Caco-2 (cell line): ENCODE measurements at regions not wholly inside any gene's neighbourhood (a gene's known extent, or its start where the extent isn't known, plus 50 kb on each side); places are given as distances from the start of the nearest gene placed in this dataset.

ENCODE experiments used
- BruUV-seq: library from RNA; stranded (reverse); fragments of 400-500 nt; replicated peaks from 2 replicates; lab custom pipeline; 2021; lab: Mats Ljungman, UMichigan
- CTCF ChIA-PET: fragments of 300-600 bp; sonication (Branson Sonifier 250); formaldehyde crosslinking; loops from one replicate; lab custom pipeline; 2022; ENCODE audit warnings: antibody characterized with exemption; lab: Charles Lee
- POLR2A ChIA-PET: fragments of 300-600 bp; sonication (Branson Sonifier 250); formaldehyde crosslinking; loops from one replicate; lab custom pipeline; 2022; ENCODE audit warnings: antibody characterized with exemption; lab: Charles Lee
- DNase-seq, 2 experiments: peaks; one replicate each; pipeline versions ENCODE4 v3.0.0 to v3.0.0-alpha.2; 2020 to 2022
- H3K27me3 ChIP-seq: replicated peaks from 2 replicates; pipeline ENCODE4 v1.6.0; 2011; ENCODE audit warnings: low read length; ENCODE audit not compliant: control insufficient read depth, insufficient read depth
- H3K36me3 ChIP-seq: 2 replicates; pipeline ENCODE4 v1.5.1; 2011; ENCODE audit warnings: low read length; ENCODE audit not compliant: control insufficient read depth, insufficient read depth
- H3K4me1 ChIP-seq: fragments of 250-450 bp; sonication (Bioruptor Pico); 2 replicates; pipeline ENCODE4 v1.5.1; 2020; ENCODE audit warnings: mild to moderate bottlenecking
- H3K4me3 ChIP-seq: 2 replicates; pipeline ENCODE4 v1.5.1; 2011; ENCODE audit warnings: low read depth, mild to moderate bottlenecking, control low read depth, low read length
- H3K9me3 ChIP-seq: fragments of 250-450 bp; sonication (Bioruptor Pico); 2 replicates; pipeline ENCODE4 v1.5.1; 2020; ENCODE audit warnings: mild to moderate bottlenecking, moderate library complexity
- H3K27ac Mint-ChIP-seq: one replicate; pipeline ENCODE4 v1.8.0; 2022; ENCODE audit warnings: mixed read lengths; ENCODE audit not compliant: unreplicated experiment
- H3K27me3 Mint-ChIP-seq: one replicate; pipeline ENCODE4 v1.8.0; 2022; ENCODE audit warnings: mixed read lengths; ENCODE audit not compliant: insufficient read depth, unreplicated experiment
- H3K36me3 Mint-ChIP-seq: one replicate; pipeline ENCODE4 v1.8.0; 2022; ENCODE audit warnings: mild to moderate bottlenecking, mixed read lengths; ENCODE audit not compliant: insufficient read depth, unreplicated experiment
- H3K4me1 Mint-ChIP-seq: one replicate; pipeline ENCODE4 v1.8.0; 2022; ENCODE audit warnings: low read depth, mixed read lengths; ENCODE audit not compliant: unreplicated experiment
- H3K4me3 Mint-ChIP-seq: one replicate; pipeline ENCODE4 v1.8.0; 2022; ENCODE audit warnings: mild to moderate bottlenecking, moderate library complexity, mixed read lengths; ENCODE audit not compliant: unreplicated experiment
- H3K9me3 Mint-ChIP-seq: one replicate; pipeline ENCODE4 v1.8.0; 2022; ENCODE audit warnings: mixed read lengths; ENCODE audit not compliant: unreplicated experiment
- CTCF ChIP-seq, 2 experiments: fragments of 200-600 bp in 1 of 2; IDR thresholded peaks; 1 replicate in 1 of 2; 2 replicates in 1 of 2; pipeline versions ENCODE4 v1.5.1 to v1.8.0; 2011 to 2022; ENCODE audit warnings: antibody characterized with exemption in 1 of 2, control low read depth in 1 of 2, inconsistent platforms in 1 of 2, low read depth in 1 of 2, low read length in 1 of 2, mild to moderate bottlenecking in 1 of 2, moderate library complexity in 1 of 2; ENCODE audit not compliant: insufficient read depth in 1 of 2, severe bottlenecking in 1 of 2, unreplicated experiment in 1 of 2
- intact Hi-C: fragments of 100-400 bp; cut with micrococcal nuclease; formaldehyde crosslinking; loops from one replicate; pipeline ENCODE4 v1.10.0; 2022; ENCODE audit not compliant: unreplicated experiment

- no peaks in the 10 kb centered on the region for H3K27me3 Mint-ChIP-seq
- TF ChIP-seq CTCF (IDR thresholded peaks at IDR 0.05; ENCODE audit: insufficient read depth in 1 of 2, low read depth in 1 of 2, low read length in 1 of 2, severe bottlenecking in 1 of 2, unreplicated experiment in 1 of 2), result no peak
- no peak for DNase-seq
- intact Hi-C loops, result no loop called here
- H3K36me3 Mint-ChIP-seq, result no peaks in the 10 kb centered on the region
- H3K27me3 ChIP-seq, result no peaks in the 10 kb centered on the region
- no peaks in the 10 kb centered on the region for H3K4me1 Mint-ChIP-seq
- POLR2A ChIA-PET, result no interaction called here
- H3K27ac Mint-ChIP-seq, result no peak overlapping the region
- no peaks in the 10 kb centered on the region for H3K9me3 ChIP-seq
- CTCF ChIA-PET, result no interaction called here
- H3K4me3 ChIP-seq, result no peak overlapping the region
- H3K4me3 Mint-ChIP-seq, result no peak overlapping the region
- no peaks in the 10 kb centered on the region for H3K4me1 ChIP-seq
- no peaks in the 10 kb centered on the region for H3K9me3 Mint-ChIP-seq
- BruUV-seq, result no TSS peak
- no peaks in the 10 kb centered on the region for H3K36me3 ChIP-seq
These were observed 556.0 kb upstream of the MEX3C start for GRCh38 chr18:51753365-51754057.

GRCh38 chr18:51754566-51754965, 557.1 kb upstream of the MEX3C start:
- Mint-ChIP-seq H3K27ac (no peak overlapping the region), H3K36me3 (no peaks in the 10 kb centered on the region), H3K9me3 (no peaks in the 10 kb centered on the region), H3K4me1 (no peaks in the 10 kb centered on the region), H3K27me3 (no peaks in the 10 kb centered on the region), H3K4me3 (no peak overlapping the region)
- Histone ChIP-seq H3K9me3 (no peaks in the 10 kb centered on the region), H3K27me3 (no peaks in the 10 kb centered on the region), H3K4me3 (no peak overlapping the region), H3K4me1 (no peaks in the 10 kb centered on the region), H3K36me3 (no peaks in the 10 kb centered on the region)
- BruUV-seq, result no TSS peak
- intact Hi-C loops, result no loop called here
- no peak for DNase-seq
- ChIA-PET CTCF (no interaction called here), POLR2A (no interaction called here)
- no peak for TF ChIP-seq CTCF (IDR thresholded peaks at IDR 0.05; ENCODE audit: insufficient read depth in 1 of 2, low read depth in 1 of 2, low read length in 1 of 2, severe bottlenecking in 1 of 2, unreplicated experiment in 1 of 2)

GRCh38 chr18:51757255-51757924, 559.9 kb upstream of the MEX3C start:
- Histone ChIP-seq H3K27me3 (no peaks in the 10 kb centered on the region), H3K4me1 (no peaks in the 10 kb centered on the region), H3K9me3 (no peaks in the 10 kb centered on the region), H3K36me3 (no peaks in the 10 kb centered on the region), H3K4me3 (no peak overlapping the region)
- H3K9me3 Mint-ChIP-seq, result no peaks in the 10 kb centered on the region
- intact Hi-C loops, result no loop called here
- POLR2A ChIA-PET, result no interaction called here
- no TSS peak for BruUV-seq
- CTCF ChIA-PET, result no interaction called here
- H3K27me3 Mint-ChIP-seq, result no peaks in the 10 kb centered on the region
- H3K4me3 Mint-ChIP-seq, result no peak overlapping the region
- TF ChIP-seq CTCF (IDR thresholded peaks at IDR 0.05; ENCODE audit: insufficient read depth in 1 of 2, low read depth in 1 of 2, low read length in 1 of 2, severe bottlenecking in 1 of 2, unreplicated experiment in 1 of 2), result no peak
- no peaks in the 10 kb centered on the region for H3K36me3 Mint-ChIP-seq
- no peak for DNase-seq
- H3K27ac Mint-ChIP-seq, result no peak overlapping the region
- H3K4me1 Mint-ChIP-seq, result no peaks in the 10 kb centered on the region
